ENCODE measurements at regions not wholly inside any gene's neighbourhood (a gene's known extent, or its start where the extent isn't known, plus 50 kb on each side); places are given as distances from the start of the nearest gene placed in this dataset.

DNA sequence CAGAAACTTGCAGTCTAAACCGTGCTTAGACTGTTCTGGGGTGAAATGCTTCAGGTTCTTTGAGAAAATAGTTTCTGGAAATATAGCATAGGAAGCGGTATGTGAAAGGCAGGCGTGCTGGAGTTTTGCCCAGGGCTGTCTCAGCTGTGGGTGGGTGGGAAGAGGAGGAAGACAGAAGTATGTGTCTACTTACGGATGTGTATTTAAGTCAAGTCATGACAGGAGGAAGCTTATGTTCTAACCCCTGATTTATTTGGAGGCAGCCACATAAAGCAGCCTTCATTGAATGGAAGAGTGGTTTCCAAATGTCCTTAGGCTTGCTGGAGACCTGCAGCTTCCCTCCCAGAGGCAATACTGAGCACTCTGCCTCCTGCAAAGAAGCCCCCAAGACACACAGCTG is 126.8 kb upstream of the ADRA1D start:
- no peak overlapping the region for H3K4me3 ChIP-seq
- H3K27ac ChIP-seq, result no peak overlapping the region
- TF ChIP-seq, protein P1, sequence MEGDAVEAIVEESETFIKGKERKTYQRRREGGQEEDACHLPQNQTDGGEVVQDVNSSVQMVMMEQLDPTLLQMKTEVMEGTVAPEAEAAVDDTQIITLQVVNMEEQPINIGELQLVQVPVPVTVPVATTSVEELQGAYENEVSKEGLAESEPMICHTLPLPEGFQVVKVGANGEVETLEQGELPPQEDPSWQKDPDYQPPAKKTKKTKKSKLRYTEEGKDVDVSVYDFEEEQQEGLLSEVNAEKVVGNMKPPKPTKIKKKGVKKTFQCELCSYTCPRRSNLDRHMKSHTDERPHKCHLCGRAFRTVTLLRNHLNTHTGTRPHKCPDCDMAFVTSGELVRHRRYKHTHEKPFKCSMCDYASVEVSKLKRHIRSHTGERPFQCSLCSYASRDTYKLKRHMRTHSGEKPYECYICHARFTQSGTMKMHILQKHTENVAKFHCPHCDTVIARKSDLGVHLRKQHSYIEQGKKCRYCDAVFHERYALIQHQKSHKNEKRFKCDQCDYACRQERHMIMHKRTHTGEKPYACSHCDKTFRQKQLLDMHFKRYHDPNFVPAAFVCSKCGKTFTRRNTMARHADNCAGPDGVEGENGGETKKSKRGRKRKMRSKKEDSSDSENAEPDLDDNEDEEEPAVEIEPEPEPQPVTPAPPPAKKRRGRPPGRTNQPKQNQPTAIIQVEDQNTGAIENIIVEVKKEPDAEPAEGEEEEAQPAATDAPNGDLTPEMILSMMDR (IDR thresholded peaks at IDR 0.05), result no peak
- DNase-seq, result no peak
- intact Hi-C loops (cut with DNase I), result no loop called here
- no peaks in the 10 kb centered on the region for H3K36me3 ChIP-seq
- H3K9me3 ChIP-seq, result no peaks in the 10 kb centered on the region
- H3K27me3 ChIP-seq, result no peaks in the 10 kb centered on the region
- WGBS (ENCODE audit: insufficient coverage, low coverage, low lambda C conversion rate, missing lambda C conversion rate), result 35% methylated on average over 4 of the region's 4 CpGs
- ATAC-seq, result no peak
- no peaks in the 10 kb centered on the region for H3K4me1 ChIP-seq

DNA sequence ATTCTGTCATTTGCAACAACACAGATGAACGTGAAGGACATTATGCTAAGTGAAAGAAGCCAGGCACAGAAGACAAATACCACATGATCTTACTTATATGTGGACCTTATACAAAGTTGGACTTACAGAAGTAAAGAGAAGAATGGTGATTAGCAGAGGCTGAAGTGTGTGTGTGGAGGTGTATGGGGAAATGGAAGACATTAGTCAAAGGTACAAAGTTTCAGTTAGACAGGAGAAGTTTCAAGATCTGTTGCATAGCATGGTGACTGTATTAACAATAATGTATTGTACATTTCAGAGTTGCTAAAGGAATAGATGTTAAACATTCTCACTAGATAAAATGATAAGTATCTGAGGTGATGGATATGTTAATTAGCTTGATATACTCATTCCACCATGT is 124.4 kb upstream of the ADRA1D start:
- Histone ChIP-seq H3K4me1 (no peaks in the 10 kb centered on the region), H3K36me3 (no peaks in the 10 kb centered on the region), H3K9me3 (no peaks in the 10 kb centered on the region), H3K27ac (no peak overlapping the region), H3K4me3 (no peak overlapping the region), H3K27me3 (no peaks in the 10 kb centered on the region)
- intact Hi-C loops (cut with DNase I), result no loop called here
- 35% methylated on average over 1 of the region's 1 CpG for WGBS (ENCODE audit: insufficient coverage, low coverage, low lambda C conversion rate, missing lambda C conversion rate)
- ATAC-seq, result no peak
- TF ChIP-seq, protein P1 (IDR thresholded peaks at IDR 0.05), result no peak
- TF ChIP-seq POLR2A (IDR thresholded peaks at IDR 0.05), result no peak
- DNase-seq, result no peak

DNA sequence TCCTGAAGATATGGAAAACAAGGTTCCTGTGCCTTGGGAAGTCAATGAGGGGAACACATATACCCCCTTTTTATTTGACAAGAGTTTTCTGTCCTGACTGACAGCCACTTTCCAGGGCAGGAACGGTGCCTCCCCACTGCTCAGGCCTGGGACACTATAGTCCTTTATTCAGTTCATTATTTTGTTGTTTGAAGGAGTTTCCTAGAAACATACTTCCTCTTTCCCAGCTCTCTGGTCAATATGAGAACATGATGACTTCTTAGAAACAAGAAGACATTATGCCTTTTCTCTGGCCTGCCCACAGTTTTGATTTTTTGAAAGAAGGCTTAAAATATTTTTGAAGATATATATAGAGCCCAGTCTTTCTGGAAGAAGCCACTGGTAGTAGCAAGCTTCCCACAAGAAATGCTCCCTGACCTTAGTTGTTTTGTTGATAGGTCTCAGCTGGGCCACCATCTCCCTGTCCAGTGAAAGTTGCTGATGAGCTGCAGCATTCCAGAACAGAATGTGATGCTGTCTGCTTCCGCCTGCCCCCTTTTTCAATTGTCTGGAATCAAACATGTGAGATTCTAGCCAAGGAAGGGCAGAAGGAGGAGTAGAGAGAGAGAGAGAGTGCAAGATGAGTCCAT is 122.7 kb upstream of the ADRA1D start:
- 55% methylated on average over 2 of the region's 2 CpGs for WGBS (ENCODE audit: insufficient coverage, low coverage, low lambda C conversion rate, missing lambda C conversion rate)
- TF ChIP-seq, protein P1 (IDR thresholded peaks at IDR 0.05), result no peak
- TF ChIP-seq POLR2A (IDR thresholded peaks at IDR 0.05), result no peak
- Histone ChIP-seq H3K9me3 (no peaks in the 10 kb centered on the region), H3K4me3 (no peak overlapping the region), H3K27me3 (no peaks in the 10 kb centered on the region), H3K27ac (no peak overlapping the region), H3K4me1 (no peaks in the 10 kb centered on the region), H3K36me3 (no peaks in the 10 kb centered on the region)
- ATAC-seq (no peak), DNase-seq (no peak)
- intact Hi-C loops (cut with DNase I), result no loop called here

DNA sequence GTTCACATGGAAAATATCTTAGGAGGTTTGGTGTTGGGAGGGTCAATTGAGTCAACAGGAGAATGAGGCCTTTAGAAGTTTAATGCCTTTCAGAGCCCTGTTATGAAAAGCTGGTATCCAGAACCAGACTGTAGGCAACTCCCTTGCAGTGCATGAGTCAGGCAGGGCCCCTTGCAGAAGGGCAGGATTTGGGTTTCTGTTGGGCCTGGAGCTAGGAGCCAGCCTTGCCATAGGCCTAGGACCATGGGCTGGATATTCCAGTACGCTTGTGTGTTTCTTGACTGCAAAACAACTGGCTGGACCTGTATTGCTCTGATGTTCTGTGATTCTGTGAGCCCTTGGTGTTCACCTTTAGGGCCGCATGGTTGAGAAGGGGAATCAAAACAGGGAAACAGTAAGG is 121.8 kb upstream of the ADRA1D start:
- Histone ChIP-seq H3K4me1 (no peaks in the 10 kb centered on the region), H3K27me3 (no peaks in the 10 kb centered on the region), H3K27ac (no peak overlapping the region), H3K9me3 (no peaks in the 10 kb centered on the region), H3K36me3 (no peaks in the 10 kb centered on the region), H3K4me3 (no peak overlapping the region)
- TF ChIP-seq, protein P1 (IDR thresholded peaks at IDR 0.05), result no peak
- TF ChIP-seq POLR2A (IDR thresholded peaks at IDR 0.05), result no peak
- DNase-seq (no peak), ATAC-seq (no peak)
- intact Hi-C loops (cut with DNase I), result no loop called here
- WGBS (ENCODE audit: insufficient coverage, low coverage, low lambda C conversion rate, missing lambda C conversion rate), result 46% methylated on average over 2 of the region's 2 CpGs

DNA sequence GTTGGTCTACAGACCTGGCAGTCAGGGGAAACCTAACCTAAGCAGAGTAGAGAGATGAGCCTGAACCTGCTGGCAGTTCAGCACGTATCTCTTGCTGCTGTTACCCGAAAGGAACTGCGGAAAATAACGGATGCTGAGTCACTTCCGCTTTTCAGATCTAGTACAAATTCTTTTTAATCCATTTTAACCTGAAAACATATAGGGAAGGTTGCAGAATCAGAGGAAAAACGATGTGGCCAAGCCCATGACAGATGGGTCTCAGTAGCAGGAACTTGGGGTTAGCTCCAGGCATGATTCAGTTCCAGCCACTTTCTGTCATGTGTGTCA is 120.7 kb upstream of the ADRA1D start:
- Histone ChIP-seq H3K27me3 (no peaks in the 10 kb centered on the region), H3K9me3 (no peaks in the 10 kb centered on the region), H3K4me3 (no peak overlapping the region), H3K27ac (no peak overlapping the region), H3K4me1 (no peaks in the 10 kb centered on the region), H3K36me3 (no peaks in the 10 kb centered on the region)
- WGBS (ENCODE audit: insufficient coverage, low coverage, low lambda C conversion rate, missing lambda C conversion rate), result 33% methylated on average over 6 of the region's 6 CpGs
- DNase-seq (no peak), ATAC-seq (no peak)
- no peak for TF ChIP-seq POLR2A (IDR thresholded peaks at IDR 0.05)
- TF ChIP-seq, protein P1 (IDR thresholded peaks at IDR 0.05), result no peak
- intact Hi-C loops (cut with DNase I), result no loop called here

Measured in right lobe of liver (tissue), 6 donors.